ENCODE measurements at regions not wholly inside any gene's neighbourhood (a gene's known extent, or its start where the extent isn't known, plus 50 kb on each side); places are given as distances from the start of the nearest gene placed in this dataset.
"Not testable (repeated sequence)": the region's sequence is repeated elsewhere in the genome, so short reads cannot be mapped to it uniquely, and the experiment has no call there.

GRCh38 chr2:43067254-43068040 lies 159.0 kb downstream of the ZFP36L2 start:
- H3K4me3 ChIP-seq, result no peak overlapping the region
- H3K27ac ChIP-seq, result no peak overlapping the region
- no peak for TF ChIP-seq CTCF (IDR thresholded peaks at IDR 0.05)
- no peak for DNase-seq (ENCODE audit: low spot score)

- H3K27ac ChIP-seq; DNase-seq (ENCODE audit: low spot score); H3K4me3 ChIP-seq: not testable (repeated sequence)
These were observed 159.7 kb downstream of the ZFP36L2 start for GRCh38 chr2:43066541-43067253.

GRCh38 chr2:43065871-43066270 lies 160.5 kb downstream of the ZFP36L2 start:
- no peak for DNase-seq (ENCODE audit: low spot score)
- no peak overlapping the region for H3K27ac ChIP-seq

GRCh38 chr2:43065036-43065435 lies 161.4 kb downstream of the ZFP36L2 start:
- no peak for DNase-seq (ENCODE audit: low spot score)
- no peak for TF ChIP-seq CTCF (IDR thresholded peaks at IDR 0.05)
- no peak overlapping the region for H3K27ac ChIP-seq
- no peak overlapping the region for H3K4me3 ChIP-seq

More at GRCh38 chr2:43065871-43066270, 160.5 kb downstream of the ZFP36L2 start:
- H3K4me3 ChIP-seq, result no peak overlapping the region
- no peak for TF ChIP-seq CTCF (IDR thresholded peaks at IDR 0.05)

- not testable (repeated sequence) for H3K27ac ChIP-seq; H3K4me3 ChIP-seq; DNase-seq (ENCODE audit: low spot score)
These were observed 163.3 kb downstream of the ZFP36L2 start for GRCh38 chr2:43063096-43063495.

GRCh38 chr2:43062058-43062457 lies 164.3 kb downstream of the ZFP36L2 start:
- Histone ChIP-seq H3K4me3 (no peak overlapping the region), H3K27ac (no peak overlapping the region)
- TF ChIP-seq CTCF (IDR thresholded peaks at IDR 0.05), result no peak

GRCh38 chr2:43060390-43061016 lies 165.9 kb downstream of the ZFP36L2 start:
- Histone ChIP-seq H3K4me3 (no peak overlapping the region), H3K27ac (no peak overlapping the region)
- DNase-seq (ENCODE audit: low spot score), result no peak
- TF ChIP-seq CTCF (IDR thresholded peaks at IDR 0.05), result no peak

More at GRCh38 chr2:43062058-43062457, 164.3 kb downstream of the ZFP36L2 start:
- DNase-seq (ENCODE audit: low spot score), result no peak

Measured in coronary artery (tissue), 2 donors.